DOHH2 (cell line): ENCODE measurements at regions not wholly inside any gene's neighbourhood (a gene's known extent, or its start where the extent isn't known, plus 50 kb on each side); places are given as distances from the start of the nearest gene placed in this dataset.

Source experiments
- EZH2phosphoT487 ChIP-seq: fragments of 200-600 bp; sonication (generic); IDR thresholded peaks from 2 replicates; pipeline ENCODE4 v1.6.1; 2017; ENCODE audit warnings: borderline replicate concordance, mild to moderate bottlenecking, antibody characterized with exemption, low read length, moderate library complexity, mixed read lengths
- TF ChIP-seq, protein P1 (sequence below): fragments of 200-600 bp; sonication (generic); IDR thresholded peaks from one replicate; pipeline ENCODE4 v1.5.1; 2014; ENCODE audit warnings: antibody characterized with exemption, mild to moderate bottlenecking, low read depth, low read length; ENCODE audit not compliant: poor library complexity, severe bottlenecking

DNA sequence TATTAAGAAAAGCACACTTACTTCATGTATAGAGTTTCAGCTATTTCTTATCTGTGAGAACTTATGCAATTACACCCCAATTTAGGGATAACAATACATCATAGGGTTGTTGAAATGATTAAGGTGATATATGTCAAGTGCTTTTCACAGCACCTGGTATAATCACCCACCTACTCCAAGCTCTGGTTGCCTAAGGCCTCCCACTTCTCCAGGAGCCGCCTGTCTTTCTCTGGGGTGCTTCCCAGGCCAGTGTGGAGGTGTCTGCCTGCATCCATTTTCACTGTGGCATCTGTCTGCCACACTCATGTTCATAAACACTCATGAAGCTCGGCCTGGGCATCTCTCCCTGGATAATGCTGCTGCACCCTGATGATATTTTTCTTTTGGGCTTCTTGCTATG lies 250.3 kb downstream of the STK31 start:
- TF ChIP-seq, protein P1, sequence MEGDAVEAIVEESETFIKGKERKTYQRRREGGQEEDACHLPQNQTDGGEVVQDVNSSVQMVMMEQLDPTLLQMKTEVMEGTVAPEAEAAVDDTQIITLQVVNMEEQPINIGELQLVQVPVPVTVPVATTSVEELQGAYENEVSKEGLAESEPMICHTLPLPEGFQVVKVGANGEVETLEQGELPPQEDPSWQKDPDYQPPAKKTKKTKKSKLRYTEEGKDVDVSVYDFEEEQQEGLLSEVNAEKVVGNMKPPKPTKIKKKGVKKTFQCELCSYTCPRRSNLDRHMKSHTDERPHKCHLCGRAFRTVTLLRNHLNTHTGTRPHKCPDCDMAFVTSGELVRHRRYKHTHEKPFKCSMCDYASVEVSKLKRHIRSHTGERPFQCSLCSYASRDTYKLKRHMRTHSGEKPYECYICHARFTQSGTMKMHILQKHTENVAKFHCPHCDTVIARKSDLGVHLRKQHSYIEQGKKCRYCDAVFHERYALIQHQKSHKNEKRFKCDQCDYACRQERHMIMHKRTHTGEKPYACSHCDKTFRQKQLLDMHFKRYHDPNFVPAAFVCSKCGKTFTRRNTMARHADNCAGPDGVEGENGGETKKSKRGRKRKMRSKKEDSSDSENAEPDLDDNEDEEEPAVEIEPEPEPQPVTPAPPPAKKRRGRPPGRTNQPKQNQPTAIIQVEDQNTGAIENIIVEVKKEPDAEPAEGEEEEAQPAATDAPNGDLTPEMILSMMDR = no peak
- TF ChIP-seq EZH2phosphoT487 = no peak
